Fibroblast of pulmonary artery (primary cell): ENCODE measurements at regions not wholly inside any gene's neighbourhood (a gene's known extent, or its start where the extent isn't known, plus 50 kb on each side); places are given as distances from the start of the nearest gene placed in this dataset.

Source experiments
- DNase-seq: peaks from one replicate; pipeline ENCODE4 v3.0.0-alpha.2; 2010; ENCODE audit warnings: low read depth
- H3K4me3 ChIP-seq: replicated peaks from 2 replicates; pipeline ENCODE4 v1.5.1; 2011; ENCODE audit warnings: low read depth, mild to moderate bottlenecking, control low read depth, low read length, moderate library complexity
- TF ChIP-seq, protein P1 (sequence below): IDR thresholded peaks from 2 replicates; pipeline ENCODE4 v1.5.1; 2011; ENCODE audit warnings: mild to moderate bottlenecking, control low read depth, low read length, inconsistent platforms; ENCODE audit errors: missing control alignments

DNA sequence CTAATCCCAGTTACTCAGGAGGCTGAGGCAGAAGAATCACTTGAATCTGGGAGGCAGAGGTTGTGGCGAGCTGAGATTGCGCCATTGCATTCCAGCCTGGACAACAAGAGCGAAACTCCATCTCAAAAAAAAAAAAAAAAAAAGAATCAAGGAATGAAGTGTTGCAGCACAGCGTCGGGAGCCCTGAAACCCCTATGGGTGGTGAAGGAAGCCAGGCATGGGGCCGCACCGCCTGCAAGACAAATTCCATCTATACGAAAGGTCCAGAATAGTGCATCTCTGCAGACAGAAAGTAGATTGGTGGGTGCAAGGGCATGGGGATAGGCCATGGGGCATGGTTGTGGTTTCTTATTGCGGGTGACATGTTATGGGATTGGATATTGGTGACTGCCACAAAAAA lies 98.6 kb upstream of the PRR20G start:
- DNase-seq: no peak
- H3K4me3 ChIP-seq: no peak overlapping the region
- TF ChIP-seq, protein P1, sequence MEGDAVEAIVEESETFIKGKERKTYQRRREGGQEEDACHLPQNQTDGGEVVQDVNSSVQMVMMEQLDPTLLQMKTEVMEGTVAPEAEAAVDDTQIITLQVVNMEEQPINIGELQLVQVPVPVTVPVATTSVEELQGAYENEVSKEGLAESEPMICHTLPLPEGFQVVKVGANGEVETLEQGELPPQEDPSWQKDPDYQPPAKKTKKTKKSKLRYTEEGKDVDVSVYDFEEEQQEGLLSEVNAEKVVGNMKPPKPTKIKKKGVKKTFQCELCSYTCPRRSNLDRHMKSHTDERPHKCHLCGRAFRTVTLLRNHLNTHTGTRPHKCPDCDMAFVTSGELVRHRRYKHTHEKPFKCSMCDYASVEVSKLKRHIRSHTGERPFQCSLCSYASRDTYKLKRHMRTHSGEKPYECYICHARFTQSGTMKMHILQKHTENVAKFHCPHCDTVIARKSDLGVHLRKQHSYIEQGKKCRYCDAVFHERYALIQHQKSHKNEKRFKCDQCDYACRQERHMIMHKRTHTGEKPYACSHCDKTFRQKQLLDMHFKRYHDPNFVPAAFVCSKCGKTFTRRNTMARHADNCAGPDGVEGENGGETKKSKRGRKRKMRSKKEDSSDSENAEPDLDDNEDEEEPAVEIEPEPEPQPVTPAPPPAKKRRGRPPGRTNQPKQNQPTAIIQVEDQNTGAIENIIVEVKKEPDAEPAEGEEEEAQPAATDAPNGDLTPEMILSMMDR: no peak

DNA sequence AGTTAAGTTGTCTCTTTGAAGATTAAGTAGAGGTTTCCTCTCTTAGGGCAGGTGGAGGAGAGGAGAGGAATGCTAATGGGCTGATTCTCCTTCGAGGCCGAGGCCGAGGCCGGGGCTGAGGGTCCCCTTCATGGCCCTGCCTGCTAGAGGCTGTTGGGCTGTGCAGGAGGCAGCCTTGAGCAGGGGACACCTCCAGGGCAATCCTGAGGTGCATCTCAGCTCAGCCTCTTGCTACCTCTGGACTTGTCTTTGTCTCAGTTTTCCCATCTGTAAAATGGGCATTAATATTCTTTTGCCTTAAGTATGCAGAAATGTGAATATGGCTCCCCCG lies 97.7 kb upstream of the PRR20G start:
- no peak overlapping the region for H3K4me3 ChIP-seq
- no peak for DNase-seq
- TF ChIP-seq, protein P1: no peak

DNA sequence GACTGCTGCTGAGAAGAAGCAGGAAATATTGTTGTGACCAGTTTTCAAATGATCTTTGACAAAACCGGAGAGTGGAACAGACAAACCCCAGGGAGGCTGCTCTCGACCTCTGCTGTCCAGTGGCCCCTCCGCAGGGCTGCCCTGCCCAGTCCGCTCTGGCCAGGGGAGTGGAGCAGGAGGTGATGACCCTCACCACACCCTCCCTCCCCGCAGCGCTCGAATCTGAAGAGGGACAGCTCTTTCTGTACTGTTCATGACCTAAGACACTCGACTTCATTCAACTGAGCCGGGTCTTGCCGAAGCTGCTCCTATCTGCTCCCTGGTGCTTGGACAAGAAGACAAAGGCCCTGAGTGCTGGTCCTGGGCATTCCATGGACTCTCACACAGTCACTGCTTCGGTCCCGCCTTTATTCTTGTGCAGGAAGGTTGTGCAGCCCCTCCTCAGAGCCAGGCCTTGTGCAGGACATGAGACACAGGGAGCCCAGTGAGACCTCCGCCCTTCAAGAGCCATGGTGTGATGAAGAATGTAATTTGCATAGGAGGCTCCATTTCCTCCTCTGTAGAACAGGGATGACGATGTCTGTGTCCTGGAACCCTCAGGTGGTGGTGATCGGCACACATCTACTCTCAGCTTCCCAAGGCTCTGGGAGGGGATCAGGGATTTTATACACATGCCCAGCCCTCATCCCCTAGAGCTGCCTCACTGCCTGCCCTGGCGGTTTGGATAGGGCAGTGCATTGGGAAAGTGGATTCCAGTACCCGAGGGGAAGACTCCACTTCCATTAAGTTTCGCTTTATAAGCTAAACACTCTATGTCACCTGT lies 97.1 kb upstream of the PRR20G start:
- DNase-seq: no peak
- H3K4me3 ChIP-seq: no peak overlapping the region
- TF ChIP-seq, protein P1: no peak

DNA sequence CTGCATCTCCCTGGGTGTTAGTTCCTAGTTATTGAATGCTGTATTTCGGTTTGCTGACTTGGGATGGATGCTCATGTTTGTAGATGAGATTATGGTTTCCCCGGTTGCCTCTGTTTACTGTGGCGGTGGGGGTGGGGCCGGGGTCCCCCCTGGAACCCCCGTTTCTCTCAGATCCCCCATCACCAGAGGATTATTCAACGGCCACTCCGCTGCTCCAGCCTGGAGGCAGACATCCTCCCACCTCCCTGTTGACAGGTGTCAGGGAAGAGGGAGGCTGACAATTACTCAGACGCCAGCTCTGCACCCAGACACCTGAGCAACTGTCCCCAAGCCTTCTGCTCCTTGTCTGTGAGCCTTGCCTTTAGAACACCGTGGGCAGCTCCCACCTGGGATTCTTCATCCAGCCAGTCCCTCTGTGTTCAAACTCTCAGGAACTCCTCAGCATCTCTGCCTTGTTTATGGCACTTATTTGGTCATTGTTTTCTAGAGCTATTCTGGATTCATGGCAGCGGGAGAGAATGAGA lies 95.9 kb upstream of the PRR20G start:
- no peak for DNase-seq
- TF ChIP-seq, protein P1: no peak
- H3K4me3 ChIP-seq: no peak overlapping the region

DNA sequence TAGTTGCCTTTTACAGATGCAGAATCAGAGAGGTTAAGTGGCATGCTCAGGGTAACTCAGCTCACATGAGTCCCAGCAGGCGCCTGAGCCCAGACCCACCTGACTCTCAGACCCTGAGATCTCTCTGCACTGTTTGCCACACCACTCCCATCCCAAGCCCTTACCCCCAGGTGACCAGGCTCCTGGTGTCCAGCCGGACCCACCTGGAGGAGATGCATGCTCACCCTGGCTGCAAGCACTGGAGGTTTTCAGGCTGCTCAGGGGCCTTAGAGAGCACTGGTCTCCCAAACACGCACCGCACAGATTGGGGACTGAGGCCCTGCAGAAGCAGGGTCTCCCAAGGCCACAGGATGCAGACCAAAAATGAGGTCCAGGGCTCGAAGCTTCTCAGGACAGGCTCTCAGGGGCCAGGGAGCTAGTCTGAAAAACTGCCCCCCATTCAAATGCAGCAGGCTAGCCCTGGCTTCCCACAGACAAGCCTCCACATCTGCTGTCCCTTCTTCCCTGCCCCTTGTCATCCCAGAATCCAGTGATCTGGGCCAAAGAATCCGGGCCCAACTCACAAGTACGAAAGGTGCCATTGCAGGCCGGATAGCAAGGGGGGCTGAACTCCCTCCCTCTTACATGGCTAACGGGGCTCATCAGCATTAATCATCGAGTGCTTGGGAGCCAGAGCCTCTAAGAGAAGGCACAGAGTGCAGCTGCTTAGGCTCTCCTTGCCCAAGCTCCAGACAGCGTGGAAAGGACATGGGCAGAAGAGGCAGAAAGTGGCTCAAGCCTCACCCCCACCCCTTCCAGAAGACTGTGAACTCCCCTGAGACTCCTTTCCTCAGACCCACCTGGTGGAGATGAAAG lies 90.2 kb upstream of the PRR20G start:
- TF ChIP-seq, protein P1: no peak
- DNase-seq: no peak
- H3K4me3 ChIP-seq: no peak overlapping the region

DNA sequence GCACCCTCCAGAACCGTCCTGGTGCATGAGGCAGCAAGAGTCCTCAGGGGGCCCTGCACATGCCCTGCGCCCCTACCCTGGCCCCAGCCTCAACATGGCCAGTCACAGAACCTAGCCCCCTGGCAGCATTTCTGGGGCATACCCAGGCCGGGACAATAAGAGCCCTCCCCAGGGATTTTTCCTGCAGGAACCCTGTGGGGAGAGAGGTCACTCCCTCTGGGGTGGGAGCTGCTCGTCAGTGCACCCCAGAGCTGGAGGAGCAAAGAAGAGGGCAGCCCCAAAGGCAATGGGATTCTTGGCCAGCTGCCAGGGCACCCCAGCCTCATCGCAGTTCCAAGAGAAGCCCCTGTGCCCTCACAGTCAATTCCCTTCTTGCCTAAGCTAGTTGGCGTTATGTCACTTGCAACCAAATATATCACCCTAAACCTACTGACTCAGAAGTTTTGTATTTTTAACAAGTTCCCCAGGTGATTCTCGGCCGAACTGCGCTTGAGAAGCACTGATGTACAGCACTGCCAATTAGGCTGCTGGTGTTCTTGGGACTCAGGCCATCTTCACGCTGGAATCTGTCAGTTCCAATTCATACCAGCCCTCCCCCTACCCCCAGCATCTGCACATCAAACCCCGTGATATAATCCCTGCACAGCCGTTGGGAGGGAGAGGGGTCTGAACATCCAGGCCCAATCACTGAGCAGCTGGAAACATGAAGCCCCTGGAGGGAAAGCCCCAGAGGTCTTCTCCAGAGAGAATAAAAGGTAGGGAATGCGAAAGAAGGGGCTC lies 87.5 kb upstream of the PRR20G start:
- no peak overlapping the region for H3K4me3 ChIP-seq
- TF ChIP-seq, protein P1: no peak
- DNase-seq: no peak
